Osteocyte (in vitro differentiated cells): ENCODE measurements at regions not wholly inside any gene's neighbourhood (a gene's known extent, or its start where the extent isn't known, plus 50 kb on each side); places are given as distances from the start of the nearest gene placed in this dataset.

Source experiments
- DNase-seq: peaks from one replicate; pipeline ENCODE4 v3.0.0; 2021; ENCODE audit warnings: mixed read lengths; ENCODE audit not compliant: unreplicated experiment; ENCODE audit errors: extremely low spot score
- H3K27ac Mint-ChIP-seq: one replicate; pipeline ENCODE4 v1.8.0; 2021; ENCODE audit warnings: mild to moderate bottlenecking, mixed read lengths; ENCODE audit not compliant: unreplicated experiment
- H3K27me3 Mint-ChIP-seq: one replicate; pipeline ENCODE4 v1.8.0; 2021; ENCODE audit warnings: mixed read lengths; ENCODE audit not compliant: unreplicated experiment
- H3K36me3 Mint-ChIP-seq: one replicate; pipeline ENCODE4 v1.8.0; 2021; ENCODE audit warnings: mixed read lengths; ENCODE audit not compliant: unreplicated experiment
- H3K4me1 Mint-ChIP-seq: one replicate; pipeline ENCODE4 v1.8.0; 2021; ENCODE audit warnings: mixed read lengths; ENCODE audit not compliant: unreplicated experiment
- H3K4me3 Mint-ChIP-seq: one replicate; pipeline ENCODE4 v1.8.0; 2021; ENCODE audit warnings: mild to moderate bottlenecking, moderate library complexity, mixed read lengths; ENCODE audit not compliant: unreplicated experiment
- H3K9me3 Mint-ChIP-seq: one replicate; pipeline ENCODE4 v1.8.0; 2021; ENCODE audit warnings: mixed read lengths; ENCODE audit not compliant: unreplicated experiment
- TF ChIP-seq, protein P1 (sequence below): fragments of 200-600 bp; sonication (generic); IDR thresholded peaks from 2 replicates; pipeline ENCODE4 v1.5.0; 2021; ENCODE audit warnings: antibody characterized with exemption, mild to moderate bottlenecking, moderate library complexity

DNA sequence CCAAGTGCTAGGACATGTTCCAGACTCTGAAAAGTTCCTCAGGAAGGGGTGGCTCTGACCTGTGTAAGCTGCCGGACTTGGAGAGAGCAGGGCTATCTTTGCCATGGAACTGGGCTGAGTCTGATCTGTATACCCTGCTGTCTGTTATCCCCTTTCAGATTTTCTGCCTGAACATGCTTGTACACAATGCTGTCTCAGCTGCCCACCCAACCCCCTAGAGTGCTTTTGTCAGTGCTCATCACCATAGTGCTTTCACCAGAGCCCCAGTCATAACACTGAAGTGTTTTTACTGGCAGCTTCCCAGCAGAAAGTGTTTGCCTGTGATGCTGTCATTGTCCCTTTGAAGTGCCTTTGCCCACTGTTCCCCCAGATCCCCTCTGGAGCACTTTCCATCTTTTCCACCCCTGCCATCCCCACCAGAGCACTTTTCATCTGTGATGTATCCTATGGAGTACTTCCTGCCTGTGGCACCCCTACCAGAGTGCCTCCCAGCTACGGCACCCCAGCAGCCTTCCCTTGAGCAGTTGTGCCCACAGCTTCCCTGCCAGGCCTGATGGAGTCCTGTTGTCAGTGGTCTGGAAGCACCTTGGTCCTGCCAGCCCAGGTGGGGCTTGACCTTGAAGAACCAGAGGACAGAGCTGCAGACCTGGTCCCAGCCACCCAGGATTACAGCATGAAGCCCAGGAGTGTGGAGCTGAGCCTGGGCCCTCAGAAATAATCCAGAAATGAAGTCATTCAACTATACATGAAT is 397.7 kb downstream of the DIPK2A start:
- Mint-ChIP-seq H3K9me3 (peaks cover 30% of the 10 kb centered on the region), H3K4me1 (peaks cover 22% of the 10 kb centered on the region), H3K27me3 (no peaks in the 10 kb centered on the region), H3K4me3 (no peak overlapping the region), H3K27ac (peak overlapping the region; percentile 32), H3K36me3 (peaks cover 9% of the 10 kb centered on the region)
- no peak for DNase-seq
- TF ChIP-seq, protein P1, sequence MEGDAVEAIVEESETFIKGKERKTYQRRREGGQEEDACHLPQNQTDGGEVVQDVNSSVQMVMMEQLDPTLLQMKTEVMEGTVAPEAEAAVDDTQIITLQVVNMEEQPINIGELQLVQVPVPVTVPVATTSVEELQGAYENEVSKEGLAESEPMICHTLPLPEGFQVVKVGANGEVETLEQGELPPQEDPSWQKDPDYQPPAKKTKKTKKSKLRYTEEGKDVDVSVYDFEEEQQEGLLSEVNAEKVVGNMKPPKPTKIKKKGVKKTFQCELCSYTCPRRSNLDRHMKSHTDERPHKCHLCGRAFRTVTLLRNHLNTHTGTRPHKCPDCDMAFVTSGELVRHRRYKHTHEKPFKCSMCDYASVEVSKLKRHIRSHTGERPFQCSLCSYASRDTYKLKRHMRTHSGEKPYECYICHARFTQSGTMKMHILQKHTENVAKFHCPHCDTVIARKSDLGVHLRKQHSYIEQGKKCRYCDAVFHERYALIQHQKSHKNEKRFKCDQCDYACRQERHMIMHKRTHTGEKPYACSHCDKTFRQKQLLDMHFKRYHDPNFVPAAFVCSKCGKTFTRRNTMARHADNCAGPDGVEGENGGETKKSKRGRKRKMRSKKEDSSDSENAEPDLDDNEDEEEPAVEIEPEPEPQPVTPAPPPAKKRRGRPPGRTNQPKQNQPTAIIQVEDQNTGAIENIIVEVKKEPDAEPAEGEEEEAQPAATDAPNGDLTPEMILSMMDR: no peak

DNA sequence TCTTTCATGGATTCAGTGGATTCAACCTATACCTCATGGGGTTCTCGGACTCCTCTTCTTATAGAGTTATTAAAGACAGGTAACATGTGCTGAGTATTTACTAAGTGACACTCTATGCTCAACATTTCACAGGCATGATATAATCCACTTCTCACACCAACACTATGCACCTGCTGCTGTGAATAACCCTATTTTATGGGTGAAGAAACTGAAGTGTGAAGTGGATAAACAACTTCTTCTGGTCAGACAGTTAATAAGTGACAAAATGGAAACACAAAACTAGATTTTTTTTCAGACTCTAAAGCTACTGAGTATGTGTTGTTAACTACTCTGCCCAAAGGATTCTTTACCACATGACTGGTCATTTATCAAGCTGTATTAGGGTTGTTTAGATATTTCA is 403.5 kb downstream of the DIPK2A start:
- peaks cover 6% of the 10 kb centered on the region for H3K36me3 Mint-ChIP-seq
- peaks cover 41% of the 10 kb centered on the region for H3K9me3 Mint-ChIP-seq
- H3K27me3 Mint-ChIP-seq: no peaks in the 10 kb centered on the region
- peaks cover 2% of the 10 kb centered on the region for H3K4me1 Mint-ChIP-seq
- H3K27ac Mint-ChIP-seq: no peak overlapping the region
- TF ChIP-seq, protein P1: no peak
- DNase-seq: no peak
- H3K4me3 Mint-ChIP-seq: no peak overlapping the region

DNA sequence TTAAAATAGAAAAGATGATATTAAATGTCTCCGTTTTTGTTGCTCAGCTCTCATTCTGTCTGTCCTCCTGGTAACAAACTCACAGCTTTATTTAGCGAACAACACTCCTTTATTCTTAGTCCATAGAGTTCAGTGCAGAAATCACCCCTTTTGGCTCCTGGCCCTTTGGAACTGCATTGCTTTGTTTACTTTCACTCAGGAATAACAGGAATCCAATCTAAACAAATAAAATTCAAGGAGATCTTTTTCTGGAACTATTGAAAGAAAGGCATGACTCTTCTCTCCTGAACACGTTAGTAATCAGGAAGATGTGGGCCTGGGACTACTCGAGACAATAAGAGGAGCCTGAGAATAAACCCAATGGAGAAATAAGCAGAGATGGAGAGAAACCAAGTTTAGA is 409.2 kb downstream of the DIPK2A start:
- Mint-ChIP-seq H3K27me3 (no peaks in the 10 kb centered on the region), H3K4me1 (no peaks in the 10 kb centered on the region), H3K36me3 (no peaks in the 10 kb centered on the region), H3K4me3 (no peak overlapping the region), H3K27ac (no peak overlapping the region), H3K9me3 (peaks cover 16% of the 10 kb centered on the region)
- TF ChIP-seq, protein P1: no peak
- DNase-seq: no peak

DNA sequence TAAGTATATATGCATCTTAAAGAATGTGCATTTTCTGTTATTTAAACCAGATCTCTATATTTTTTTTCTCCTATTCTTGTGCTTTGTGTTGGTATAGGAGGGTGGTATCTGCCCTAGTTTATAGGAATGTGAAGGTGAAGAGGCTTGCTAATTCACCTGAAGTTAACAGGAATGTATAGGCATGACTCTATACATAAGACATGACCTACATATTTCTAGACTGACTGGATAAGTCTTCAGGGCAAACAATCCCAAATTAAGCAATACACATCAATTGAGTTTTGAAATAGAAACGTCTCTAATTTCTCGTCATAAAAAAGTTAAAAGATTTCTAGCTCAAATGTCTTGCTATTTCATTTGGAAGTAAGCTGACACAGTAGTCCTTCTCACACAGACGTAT is 410.0 kb downstream of the DIPK2A start:
- Mint-ChIP-seq H3K36me3 (no peaks in the 10 kb centered on the region), H3K9me3 (peaks cover 16% of the 10 kb centered on the region), H3K27me3 (no peaks in the 10 kb centered on the region), H3K27ac (no peak overlapping the region), H3K4me3 (no peak overlapping the region), H3K4me1 (no peaks in the 10 kb centered on the region)
- TF ChIP-seq, protein P1: no peak
- no peak for DNase-seq

DNA sequence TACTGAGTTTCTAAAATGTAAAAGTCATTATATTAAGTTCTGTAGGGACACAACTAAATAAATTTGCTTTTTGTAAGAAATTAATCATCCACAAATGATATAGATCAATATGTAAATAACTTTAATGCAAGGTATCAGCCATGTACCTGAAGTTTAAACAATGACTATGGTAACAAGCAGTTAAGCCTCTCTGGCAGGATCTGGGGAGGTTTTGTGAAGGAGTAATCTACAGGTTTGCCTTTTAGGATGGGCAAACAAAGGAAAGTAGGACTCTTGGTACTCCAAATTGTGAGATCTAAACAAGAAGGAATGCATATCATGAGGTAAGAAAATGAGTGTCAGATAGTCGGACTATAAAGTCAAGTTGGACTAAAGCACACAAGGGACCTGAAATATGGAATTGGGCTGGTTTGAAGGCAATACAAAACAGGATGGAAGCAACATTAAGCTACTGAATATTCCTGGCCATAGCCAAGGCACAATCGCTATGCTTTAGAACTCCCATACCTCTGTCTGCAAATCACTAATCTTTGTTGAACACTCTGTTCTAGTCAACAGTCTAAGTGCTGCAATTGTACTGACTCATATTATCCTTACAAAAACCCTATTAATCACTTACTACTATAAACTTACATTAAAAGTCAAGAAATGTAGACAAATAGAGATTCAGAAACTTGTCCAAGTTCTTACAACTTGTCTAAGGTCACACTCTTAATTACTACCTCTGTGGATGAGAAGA is 412.8 kb downstream of the DIPK2A start:
- H3K36me3 Mint-ChIP-seq: no peaks in the 10 kb centered on the region
- no peak for DNase-seq
- no peak overlapping the region for H3K27ac Mint-ChIP-seq
- TF ChIP-seq, protein P1: no peak
- no peak overlapping the region for H3K4me3 Mint-ChIP-seq
- H3K27me3 Mint-ChIP-seq: no peaks in the 10 kb centered on the region
- H3K4me1 Mint-ChIP-seq: no peaks in the 10 kb centered on the region
- H3K9me3 Mint-ChIP-seq: no peaks in the 10 kb centered on the region
